Neural cell (in vitro differentiated cells): ENCODE measurements at regions not wholly inside any gene's neighbourhood (a gene's known extent, or its start where the extent isn't known, plus 50 kb on each side); places are given as distances from the start of the nearest gene placed in this dataset.

Experiments used
- H2AFZ ChIP-seq: fragments of 200-600, 300-800 bp; sonication (generic), shearing (Covaris generic); 2 replicates; pipeline ENCODE4 v1.6.0; 2014; ENCODE audit warnings: low read depth, mild to moderate bottlenecking, antibody characterized with exemption, low read length, moderate library complexity
- H3F3A ChIP-seq: fragments of 200-600 bp; shearing (Covaris generic); 2 replicates; pipeline ENCODE4 v1.6.1; 2016; ENCODE audit warnings: mild to moderate bottlenecking, moderate library complexity, mixed read lengths, antibody characterized with exemption, low read length; ENCODE audit not compliant: insufficient read depth, poor library complexity, severe bottlenecking
- H3K27ac ChIP-seq: fragments of 200-600, 300-800 bp; sonication (generic), shearing (Covaris generic); 2 replicates; pipeline ENCODE4 v1.5.1; 2014; ENCODE audit warnings: mild to moderate bottlenecking, low read length, moderate library complexity
- H3K27me3 ChIP-seq: fragments of 300-800, 200-600 bp; sonication (generic), shearing (Covaris generic); 2 replicates; pipeline ENCODE4 v1.6.0; 2014; ENCODE audit warnings: mild to moderate bottlenecking, low read depth, low read length, moderate library complexity; ENCODE audit not compliant: insufficient read depth
- H3K36me3 ChIP-seq: fragments of 300-800, 200-600 bp; sonication (generic), shearing (Covaris generic); 2 replicates; pipeline ENCODE4 v1.5.1; 2014; ENCODE audit warnings: mild to moderate bottlenecking, antibody characterized with exemption, low read length, moderate library complexity; ENCODE audit not compliant: insufficient read depth
- H3K4me2 ChIP-seq: fragments of 300-800, 200-600 bp; sonication (generic), shearing (Covaris generic); 2 replicates; pipeline ENCODE4 v1.6.0; 2014; ENCODE audit warnings: mild to moderate bottlenecking, low read length
- H3K4me3 ChIP-seq: fragments of 300-800, 200-600 bp; sonication (generic), shearing (Covaris generic); 2 replicates; pipeline ENCODE4 v1.5.1; 2014; ENCODE audit warnings: mild to moderate bottlenecking, low read length, moderate library complexity
- H3K79me2 ChIP-seq: fragments of 200-600 bp; shearing (Covaris generic); replicated peaks from 2 replicates; pipeline ENCODE4 v1.6.0; 2014; ENCODE audit warnings: mild to moderate bottlenecking, low read length, moderate library complexity; ENCODE audit not compliant: insufficient read depth
- H3K9ac ChIP-seq: fragments of 300-800, 200-600 bp; sonication (generic), shearing (Covaris generic); 2 replicates; pipeline ENCODE4 v1.6.1; 2016; ENCODE audit warnings: mild to moderate bottlenecking, low read length, mixed read lengths
- H3K9me2 ChIP-seq: fragments of 200-600 bp; shearing (Covaris generic); 2 replicates; pipeline ENCODE4 v1.6.1; 2016; ENCODE audit warnings: mild to moderate bottlenecking, low read length, mixed read lengths; ENCODE audit not compliant: insufficient read depth
- H3K9me3 ChIP-seq: fragments of 200-600, 300-800 bp; sonication (generic), shearing (Covaris generic); 2 replicates; pipeline ENCODE4 v1.6.1; 2016; ENCODE audit warnings: mild to moderate bottlenecking, mixed run types, low read length, moderate library complexity, mixed read lengths
- H4K20me1 ChIP-seq: fragments of 200-600 bp; shearing (Covaris generic); 2 replicates; pipeline ENCODE4 v1.6.1; 2016; ENCODE audit warnings: mild to moderate bottlenecking, mixed run types; ENCODE audit not compliant: insufficient read depth
- EP300 ChIP-seq: fragments of 450-650 bp; conservative IDR thresholded peaks from 2 replicates; pipeline ENCODE4 v1.6.1; 2014; ENCODE audit warnings: antibody characterized with exemption, mild to moderate bottlenecking, moderate library complexity; ENCODE audit not compliant: poor library complexity, severe bottlenecking
- EZH2 ChIP-seq: fragments of 200-600, 300-800 bp; shearing (Covaris generic), sonication (generic); IDR thresholded peaks from 2 replicates; pipeline ENCODE4 v1.6.1; 2014; ENCODE audit warnings: antibody characterized with exemption, low read length, borderline replicate concordance, mild to moderate bottlenecking; ENCODE audit not compliant: insufficient read depth, poor library complexity, severe bottlenecking
- MXI1 ChIP-seq: fragments of 450-650 bp; conservative IDR thresholded peaks from 2 replicates; pipeline ENCODE4 v1.6.1; 2014; ENCODE audit warnings: antibody characterized with exemption, mild to moderate bottlenecking; ENCODE audit not compliant: poor library complexity, severe bottlenecking
- POLR2AphosphoS5 ChIP-seq: IDR thresholded peaks from 2 replicates; pipeline ENCODE4 v1.6.1; 2012
- RAD21 ChIP-seq: fragments of 450-650 bp; conservative IDR thresholded peaks from 2 replicates; pipeline ENCODE4 v1.6.1; 2014; ENCODE audit warnings: antibody characterized with exemption, mild to moderate bottlenecking, moderate library complexity
- SMC3 ChIP-seq: fragments of 450-650 bp; conservative IDR thresholded peaks from 2 replicates; pipeline ENCODE4 v1.6.1; 2014; ENCODE audit warnings: antibody characterized with exemption, mild to moderate bottlenecking, moderate library complexity; ENCODE audit not compliant: poor library complexity
- TAF1 ChIP-seq: IDR thresholded peaks from 2 replicates; pipeline ENCODE4 v1.6.1; 2012; ENCODE audit warnings: low read depth
- TF ChIP-seq, protein P1 (sequence below): IDR thresholded peaks from 2 replicates; pipeline ENCODE4 v1.6.1; 2012; ENCODE audit warnings: borderline replicate concordance
- TF ChIP-seq, protein P2 (sequence below): fragments of 450-650 bp; IDR thresholded peaks from 2 replicates; pipeline ENCODE4 v1.5.1; 2014; ENCODE audit warnings: antibody characterized with exemption, mild to moderate bottlenecking, moderate library complexity; ENCODE audit not compliant: poor library complexity, severe bottlenecking

- Histone ChIP-seq H3K4me2 (no peak overlapping the region), H3K9me3 (no peaks in the 10 kb centered on the region), H4K20me1 (no peaks in the 10 kb centered on the region), H2AFZ (no peak overlapping the region), H3K9me2 (no peaks in the 10 kb centered on the region), H3K4me3 (no peak overlapping the region), H3K79me2 (no peaks in the 10 kb centered on the region), H3F3A (no peaks in the 10 kb centered on the region), H3K36me3 (no peaks in the 10 kb centered on the region), H3K27ac (no peak overlapping the region), H3K9ac (no peak overlapping the region), H3K27me3 (no peaks in the 10 kb centered on the region)
- TF ChIP-seq EZH2 (no peak), TAF1 (no peak), MXI1 (no peak), RAD21 (no peak), EP300 (no peak)
- TF ChIP-seq, protein P1, sequence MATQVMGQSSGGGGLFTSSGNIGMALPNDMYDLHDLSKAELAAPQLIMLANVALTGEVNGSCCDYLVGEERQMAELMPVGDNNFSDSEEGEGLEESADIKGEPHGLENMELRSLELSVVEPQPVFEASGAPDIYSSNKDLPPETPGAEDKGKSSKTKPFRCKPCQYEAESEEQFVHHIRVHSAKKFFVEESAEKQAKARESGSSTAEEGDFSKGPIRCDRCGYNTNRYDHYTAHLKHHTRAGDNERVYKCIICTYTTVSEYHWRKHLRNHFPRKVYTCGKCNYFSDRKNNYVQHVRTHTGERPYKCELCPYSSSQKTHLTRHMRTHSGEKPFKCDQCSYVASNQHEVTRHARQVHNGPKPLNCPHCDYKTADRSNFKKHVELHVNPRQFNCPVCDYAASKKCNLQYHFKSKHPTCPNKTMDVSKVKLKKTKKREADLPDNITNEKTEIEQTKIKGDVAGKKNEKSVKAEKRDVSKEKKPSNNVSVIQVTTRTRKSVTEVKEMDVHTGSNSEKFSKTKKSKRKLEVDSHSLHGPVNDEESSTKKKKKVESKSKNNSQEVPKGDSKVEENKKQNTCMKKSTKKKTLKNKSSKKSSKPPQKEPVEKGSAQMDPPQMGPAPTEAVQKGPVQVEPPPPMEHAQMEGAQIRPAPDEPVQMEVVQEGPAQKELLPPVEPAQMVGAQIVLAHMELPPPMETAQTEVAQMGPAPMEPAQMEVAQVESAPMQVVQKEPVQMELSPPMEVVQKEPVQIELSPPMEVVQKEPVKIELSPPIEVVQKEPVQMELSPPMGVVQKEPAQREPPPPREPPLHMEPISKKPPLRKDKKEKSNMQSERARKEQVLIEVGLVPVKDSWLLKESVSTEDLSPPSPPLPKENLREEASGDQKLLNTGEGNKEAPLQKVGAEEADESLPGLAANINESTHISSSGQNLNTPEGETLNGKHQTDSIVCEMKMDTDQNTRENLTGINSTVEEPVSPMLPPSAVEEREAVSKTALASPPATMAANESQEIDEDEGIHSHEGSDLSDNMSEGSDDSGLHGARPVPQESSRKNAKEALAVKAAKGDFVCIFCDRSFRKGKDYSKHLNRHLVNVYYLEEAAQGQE: no peak
- TF ChIP-seq, protein P2, sequence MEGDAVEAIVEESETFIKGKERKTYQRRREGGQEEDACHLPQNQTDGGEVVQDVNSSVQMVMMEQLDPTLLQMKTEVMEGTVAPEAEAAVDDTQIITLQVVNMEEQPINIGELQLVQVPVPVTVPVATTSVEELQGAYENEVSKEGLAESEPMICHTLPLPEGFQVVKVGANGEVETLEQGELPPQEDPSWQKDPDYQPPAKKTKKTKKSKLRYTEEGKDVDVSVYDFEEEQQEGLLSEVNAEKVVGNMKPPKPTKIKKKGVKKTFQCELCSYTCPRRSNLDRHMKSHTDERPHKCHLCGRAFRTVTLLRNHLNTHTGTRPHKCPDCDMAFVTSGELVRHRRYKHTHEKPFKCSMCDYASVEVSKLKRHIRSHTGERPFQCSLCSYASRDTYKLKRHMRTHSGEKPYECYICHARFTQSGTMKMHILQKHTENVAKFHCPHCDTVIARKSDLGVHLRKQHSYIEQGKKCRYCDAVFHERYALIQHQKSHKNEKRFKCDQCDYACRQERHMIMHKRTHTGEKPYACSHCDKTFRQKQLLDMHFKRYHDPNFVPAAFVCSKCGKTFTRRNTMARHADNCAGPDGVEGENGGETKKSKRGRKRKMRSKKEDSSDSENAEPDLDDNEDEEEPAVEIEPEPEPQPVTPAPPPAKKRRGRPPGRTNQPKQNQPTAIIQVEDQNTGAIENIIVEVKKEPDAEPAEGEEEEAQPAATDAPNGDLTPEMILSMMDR: no peak
These were observed 874.3 kb upstream of the INTU start for GRCh38 chr4:126758493-126758892.

GRCh38 chr4:126761947-126762662 lies 870.7 kb upstream of the INTU start:
- no peak overlapping the region for H3K4me2 ChIP-seq
- TF ChIP-seq, protein P2: no peak
- TF ChIP-seq MXI1 (no peak), RAD21 (no peak), SMC3 (no peak), TAF1 (no peak), EP300 (no peak), EZH2 (no peak), POLR2AphosphoS5 (no peak)
- TF ChIP-seq, protein P1: no peak

More at GRCh38 chr4:126761947-126762662, 870.7 kb upstream of the INTU start:
- no peaks in the 10 kb centered on the region for H3K9me2 ChIP-seq
- no peaks in the 10 kb centered on the region for H4K20me1 ChIP-seq
- no peak overlapping the region for H3K9ac ChIP-seq
- no peaks in the 10 kb centered on the region for H3K79me2 ChIP-seq
- no peaks in the 10 kb centered on the region for H3F3A ChIP-seq
- H3K36me3 ChIP-seq: no peaks in the 10 kb centered on the region
- no peak overlapping the region for H2AFZ ChIP-seq
- H3K9me3 ChIP-seq: no peaks in the 10 kb centered on the region
- no peak overlapping the region for H3K4me3 ChIP-seq
- H3K27ac ChIP-seq: no peak overlapping the region
- H3K27me3 ChIP-seq: no peaks in the 10 kb centered on the region
